Right lung (tissue), 2 donors: ENCODE measurements at regions not wholly inside any gene's neighbourhood (a gene's known extent, or its start where the extent isn't known, plus 50 kb on each side); places are given as distances from the start of the nearest gene placed in this dataset.

Experiments
- DNase-seq, 2 donors: peaks; one replicate each; pipeline ENCODE4 v3.0.0-alpha.2; 2013

GRCh38 chr5:54772231-54772630, 213.2 kb downstream of the ESM1 start:
- no peak for DNase-seq

- no peak for DNase-seq
These were observed 215.6 kb downstream of the ESM1 start for GRCh38 chr5:54769746-54770145.

- DNase-seq, result no peak
These were observed 216.3 kb downstream of the ESM1 start for GRCh38 chr5:54769072-54769471.

- DNase-seq, result no peak
These were observed 218.6 kb downstream of the ESM1 start for GRCh38 chr5:54766748-54767147.

- DNase-seq, result no peak
These were observed 220.0 kb downstream of the ESM1 start for GRCh38 chr5:54765165-54766028.

GRCh38 chr5:54764102-54765090, 221.0 kb downstream of the ESM1 start:
- no peak for DNase-seq

GRCh38 chr5:54761213-54761701, 224.1 kb downstream of the ESM1 start:
- DNase-seq, result no peak

GRCh38 chr5:54760182-54760935, 225.0 kb downstream of the ESM1 start:
- no peak for DNase-seq

- no peak for DNase-seq
These were observed 227.4 kb downstream of the ESM1 start for GRCh38 chr5:54758038-54758437.

GRCh38 chr5:54757541-54757940, 227.9 kb downstream of the ESM1 start:
- no peak for DNase-seq

GRCh38 chr5:54756796-54757402, 228.5 kb downstream of the ESM1 start:
- DNase-seq, result no peak

- no peak for DNase-seq
These were observed 229.1 kb downstream of the ESM1 start for GRCh38 chr5:54756301-54756700.

GRCh38 chr5:54754878-54755277, 230.5 kb downstream of the ESM1 start:
- no peak for DNase-seq

- DNase-seq, result no peak
These were observed 231.0 kb downstream of the ESM1 start for GRCh38 chr5:54754420-54754819.

GRCh38 chr5:54753753-54754152, 231.6 kb downstream of the ESM1 start:
- no peak for DNase-seq

GRCh38 chr5:54753034-54753433, 232.4 kb downstream of the ESM1 start:
- DNase-seq, result no peak

GRCh38 chr5:54748527-54748926, 231.0 kb downstream of the SNX18 start:
- DNase-seq, result no peak

GRCh38 chr5:54746777-54747398, 229.3 kb downstream of the SNX18 start:
- DNase-seq, result no peak

- DNase-seq, result no peak
These were observed 228.8 kb downstream of the SNX18 start for GRCh38 chr5:54746346-54746745.

GRCh38 chr5:54745599-54745998, 228.0 kb downstream of the SNX18 start:
- DNase-seq, result no peak
